ENCODE measurements at regions not wholly inside any gene's neighbourhood (a gene's known extent, or its start where the extent isn't known, plus 50 kb on each side); places are given as distances from the start of the nearest gene placed in this dataset.

GRCh38 chr1:191624044-191624443, 534.2 kb upstream of the RGS18 start:
- TF ChIP-seq CSDC2 (CRISPR knock-in tag; IDR thresholded peaks at IDR 0.05) (no peak), GLIS3 (CRISPR knock-in tag; IDR thresholded peaks at IDR 0.05) (no peak)
- ATAC-seq, result no peak

- ATAC-seq, result no peak
- no peak for TF ChIP-seq ZC3H10 (CRISPR knock-in tag; IDR thresholded peaks at IDR 0.05)
- TF ChIP-seq ZNF8 (CRISPR knock-in tag; IDR thresholded peaks at IDR 0.05), result no peak
- TF ChIP-seq OSR1 (CRISPR knock-in tag; IDR thresholded peaks at IDR 0.05), result no peak
- TF ChIP-seq TSHZ2 (CRISPR knock-in tag; IDR thresholded peaks at IDR 0.05), result no peak
- no peak for TF ChIP-seq POU6F1 (CRISPR knock-in tag; IDR thresholded peaks at IDR 0.05; ENCODE audit: borderline replicate concordance, low read depth)
- no peak for TF ChIP-seq GLIS3 (CRISPR knock-in tag; IDR thresholded peaks at IDR 0.05)
- TF ChIP-seq TCF4 (CRISPR knock-in tag; IDR thresholded peaks at IDR 0.05; ENCODE audit: borderline replicate concordance), result no peak
- TF ChIP-seq ZFP30 (CRISPR knock-in tag; IDR thresholded peaks at IDR 0.05), result no peak
- no peak for TF ChIP-seq RARB (CRISPR knock-in tag; IDR thresholded peaks at IDR 0.05)
- no peak for TF ChIP-seq PATZ1 (CRISPR knock-in tag; IDR thresholded peaks at IDR 0.05; ENCODE audit: borderline replicate concordance)
- no peak for TF ChIP-seq CREB5 (CRISPR knock-in tag; IDR thresholded peaks at IDR 0.05; ENCODE audit: low read depth)
- TF ChIP-seq ESRRG (CRISPR knock-in tag; IDR thresholded peaks at IDR 0.05), result no peak
Observed at GRCh38 chr1:191629836-191630235, 528.4 kb upstream of the RGS18 start.

GRCh38 chr1:191634801-191635508, 523.3 kb upstream of the RGS18 start:
- no peak for ATAC-seq
- TF ChIP-seq TSHZ2 (CRISPR knock-in tag; IDR thresholded peaks at IDR 0.05), result no peak
- TF ChIP-seq RARB (CRISPR knock-in tag; IDR thresholded peaks at IDR 0.05), result no peak
- no peak for TF ChIP-seq ZFP3 (CRISPR knock-in tag; IDR thresholded peaks at IDR 0.05)
- no peak for TF ChIP-seq ARNTL (CRISPR knock-in tag; IDR thresholded peaks at IDR 0.05; ENCODE audit: borderline replicate concordance, low read depth)
- TF ChIP-seq TOX (CRISPR knock-in tag; IDR thresholded peaks at IDR 0.05; ENCODE audit: borderline replicate concordance), result no peak
- TF ChIP-seq PPARA (CRISPR knock-in tag; IDR thresholded peaks at IDR 0.05; ENCODE audit: borderline replicate concordance), result no peak
- no peak for TF ChIP-seq ZC3H10 (CRISPR knock-in tag; IDR thresholded peaks at IDR 0.05)
- TF ChIP-seq ESRRG (CRISPR knock-in tag; IDR thresholded peaks at IDR 0.05), result no peak
- TF ChIP-seq ZNF8 (CRISPR knock-in tag; IDR thresholded peaks at IDR 0.05), result no peak
- no peak for TF ChIP-seq ZFP30 (CRISPR knock-in tag; IDR thresholded peaks at IDR 0.05)
- no peak for TF ChIP-seq OSR1 (CRISPR knock-in tag; IDR thresholded peaks at IDR 0.05)
- no peak for TF ChIP-seq TCF4 (CRISPR knock-in tag; IDR thresholded peaks at IDR 0.05; ENCODE audit: borderline replicate concordance)
- TF ChIP-seq CREB5 (CRISPR knock-in tag; IDR thresholded peaks at IDR 0.05; ENCODE audit: low read depth), result no peak
- no peak for TF ChIP-seq GLIS3 (CRISPR knock-in tag; IDR thresholded peaks at IDR 0.05)
- no peak for TF ChIP-seq SNAI2 (CRISPR knock-in tag; IDR thresholded peaks at IDR 0.05)
- TF ChIP-seq POU6F1 (CRISPR knock-in tag; IDR thresholded peaks at IDR 0.05; ENCODE audit: borderline replicate concordance, low read depth), result no peak
- TF ChIP-seq ISL1 (CRISPR knock-in tag; IDR thresholded peaks at IDR 0.05), result no peak
- no peak for TF ChIP-seq ZNF565 (CRISPR knock-in tag; conservative IDR thresholded peaks at IDR 0.05; ENCODE audit: low read depth)
- TF ChIP-seq ZNF70 (CRISPR knock-in tag; IDR thresholded peaks at IDR 0.05), result no peak

All from SK-N-SH treated with all-trans-retinoic acid at 6 μM for 48 hours (cell line).